ENCODE measurements at regions not wholly inside any gene's neighbourhood (a gene's known extent, or its start where the extent isn't known, plus 50 kb on each side); places are given as distances from the start of the nearest gene placed in this dataset.

DNA sequence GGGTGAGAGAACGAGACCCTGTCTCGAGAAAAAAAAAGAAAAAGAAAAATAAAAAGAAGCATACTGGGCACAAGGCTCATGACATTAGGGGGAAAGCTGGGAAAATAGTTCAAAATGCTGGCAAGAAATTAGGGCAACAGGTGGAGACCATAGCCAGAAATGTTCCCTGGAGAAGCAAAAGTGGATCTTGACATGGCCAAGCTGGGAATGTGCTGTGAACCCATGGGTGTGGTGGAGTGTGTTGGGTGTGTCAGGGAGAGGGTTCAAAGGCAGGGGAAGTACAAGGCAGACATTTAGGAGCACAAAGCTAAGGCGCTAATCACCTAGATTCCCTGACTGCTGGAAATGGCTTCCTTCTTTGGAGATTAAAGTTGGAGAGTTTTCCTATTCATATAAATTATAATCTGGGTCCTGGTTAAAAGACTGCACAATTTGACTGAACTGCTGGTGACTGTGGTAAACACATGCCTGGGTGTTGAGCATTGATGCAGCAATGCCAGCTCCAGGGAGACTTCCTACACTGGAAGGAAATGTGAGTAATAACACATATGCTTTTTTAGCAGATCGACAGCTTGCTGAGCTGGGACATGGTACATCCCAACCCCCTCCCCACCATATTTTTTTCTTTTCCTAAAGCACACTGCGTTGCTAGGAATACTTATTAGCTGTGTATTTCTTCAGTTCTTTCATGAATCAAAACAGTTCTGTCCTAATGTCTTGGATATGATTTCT lies 70.1 kb upstream of the ARHGAP21 start:
- TF ChIP-seq, protein P1, sequence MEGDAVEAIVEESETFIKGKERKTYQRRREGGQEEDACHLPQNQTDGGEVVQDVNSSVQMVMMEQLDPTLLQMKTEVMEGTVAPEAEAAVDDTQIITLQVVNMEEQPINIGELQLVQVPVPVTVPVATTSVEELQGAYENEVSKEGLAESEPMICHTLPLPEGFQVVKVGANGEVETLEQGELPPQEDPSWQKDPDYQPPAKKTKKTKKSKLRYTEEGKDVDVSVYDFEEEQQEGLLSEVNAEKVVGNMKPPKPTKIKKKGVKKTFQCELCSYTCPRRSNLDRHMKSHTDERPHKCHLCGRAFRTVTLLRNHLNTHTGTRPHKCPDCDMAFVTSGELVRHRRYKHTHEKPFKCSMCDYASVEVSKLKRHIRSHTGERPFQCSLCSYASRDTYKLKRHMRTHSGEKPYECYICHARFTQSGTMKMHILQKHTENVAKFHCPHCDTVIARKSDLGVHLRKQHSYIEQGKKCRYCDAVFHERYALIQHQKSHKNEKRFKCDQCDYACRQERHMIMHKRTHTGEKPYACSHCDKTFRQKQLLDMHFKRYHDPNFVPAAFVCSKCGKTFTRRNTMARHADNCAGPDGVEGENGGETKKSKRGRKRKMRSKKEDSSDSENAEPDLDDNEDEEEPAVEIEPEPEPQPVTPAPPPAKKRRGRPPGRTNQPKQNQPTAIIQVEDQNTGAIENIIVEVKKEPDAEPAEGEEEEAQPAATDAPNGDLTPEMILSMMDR (IDR thresholded peaks at IDR 0.05; ENCODE audit: low read length, missing control alignments) = no peak
- H3K4me3 ChIP-seq (replicated peaks; ENCODE audit: low read depth, low read length) = no peak overlapping the region
- DNase-seq (ENCODE audit: low read depth) = peak; percentile 40

GRCh38 chr10:24792638-24793037 lies 69.0 kb upstream of the ARHGAP21 start:
- no peak overlapping the region for H3K4me3 ChIP-seq (replicated peaks; ENCODE audit: low read depth, low read length)
- TF ChIP-seq, protein P1 (IDR thresholded peaks at IDR 0.05; ENCODE audit: low read length, missing control alignments) = no peak
- DNase-seq (ENCODE audit: low read depth) = no peak

- DNase-seq (ENCODE audit: low read depth) = no peak
- TF ChIP-seq, protein P1 (IDR thresholded peaks at IDR 0.05; ENCODE audit: low read length, missing control alignments) = no peak
- H3K4me3 ChIP-seq (replicated peaks; ENCODE audit: low read depth, low read length) = no peak overlapping the region
These were observed 67.5 kb upstream of the ARHGAP21 start for GRCh38 chr10:24791084-24791726.

DNA sequence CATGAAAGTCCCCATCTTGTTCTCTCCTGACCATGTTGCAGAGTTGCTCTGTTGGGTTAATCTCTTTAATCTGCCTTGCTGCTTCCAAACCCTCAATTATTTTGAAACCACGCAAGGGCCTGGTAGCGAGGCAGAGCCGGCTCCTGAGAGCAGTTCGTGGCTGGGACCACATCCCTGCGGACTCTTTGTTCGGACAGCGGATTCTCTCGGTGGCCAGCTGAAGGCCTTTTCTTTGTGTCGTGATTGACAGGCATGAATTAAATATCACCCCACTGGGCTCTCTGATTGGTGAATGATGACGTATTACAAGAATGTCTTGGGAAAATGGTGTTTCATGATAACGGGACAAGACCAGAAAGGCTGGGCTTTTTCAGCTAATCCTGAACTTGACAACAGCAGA lies 66.9 kb upstream of the ARHGAP21 start:
- DNase-seq (ENCODE audit: low read depth) = no peak
- TF ChIP-seq, protein P1 (IDR thresholded peaks at IDR 0.05; ENCODE audit: low read length, missing control alignments) = no peak
- no peak overlapping the region for H3K4me3 ChIP-seq (replicated peaks; ENCODE audit: low read depth, low read length)

GRCh38 chr10:24790073-24790472 lies 66.4 kb upstream of the ARHGAP21 start:
- no peak for DNase-seq (ENCODE audit: low read depth)
- TF ChIP-seq, protein P1 (IDR thresholded peaks at IDR 0.05; ENCODE audit: low read length, missing control alignments) = no peak
- no peak overlapping the region for H3K4me3 ChIP-seq (replicated peaks; ENCODE audit: low read depth, low read length)

GRCh38 chr10:24784923-24785322 lies 61.2 kb upstream of the ARHGAP21 start:
- TF ChIP-seq, protein P1 (IDR thresholded peaks at IDR 0.05; ENCODE audit: low read length, missing control alignments) = no peak
- DNase-seq (ENCODE audit: low read depth) = no peak
- no peak overlapping the region for H3K4me3 ChIP-seq (replicated peaks; ENCODE audit: low read depth, low read length)
